Neural progenitor cell (in vitro differentiated cells): ENCODE measurements at regions not wholly inside any gene's neighbourhood (a gene's known extent, or its start where the extent isn't known, plus 50 kb on each side); places are given as distances from the start of the nearest gene placed in this dataset.

ENCODE experiments used
- CTCF ChIP-seq: fragments of 200-600 bp; sonication (generic); IDR thresholded peaks from 2 replicates; pipeline ENCODE4 v1.5.1; 2017; ENCODE audit warnings: antibody characterized with exemption, mild to moderate bottlenecking
- EZH2 ChIP-seq: fragments of 200-600 bp; sonication (generic); IDR thresholded peaks from 2 replicates; pipeline ENCODE4 v1.6.1; 2017; ENCODE audit warnings: antibody characterized with exemption, mild to moderate bottlenecking, moderate library complexity

GRCh38 chr11:91778758-91779157 lies 445.9 kb upstream of the FAT3 start:
- TF ChIP-seq CTCF (no peak), EZH2 (no peak)
